GM12878 (cell line): ENCODE measurements at regions not wholly inside any gene's neighbourhood (a gene's known extent, or its start where the extent isn't known, plus 50 kb on each side); places are given as distances from the start of the nearest gene placed in this dataset.

Experiments
- ATAC-seq: fragments of 200-7000 bp; cut with Tn5 transposase; 3 replicates; pipeline ENCODE4 v1.9.1; 2020; ENCODE audit warnings: mild to moderate bottlenecking, moderate library complexity
- BruUV-seq: library from RNA; stranded (reverse); fragments of 400-500 nt; replicated peaks from 2 replicates; lab custom pipeline; 2021; lab: Mats Ljungman, UMichigan
- CTCF ChIA-PET: fragments of 300-600 bp; sonication (Branson Sonifier 250); formaldehyde crosslinking; extraction: SDS; loops from one replicate; lab custom pipeline; 2021; ENCODE audit warnings: inconsistent platforms; lab: Yijun Ruan, JAX
- POLR2A ChIA-PET: fragments of 350-600 bp; formaldehyde crosslinking; extraction: SDS; loops from one replicate; lab custom pipeline; 2021; ENCODE audit warnings: inconsistent platforms; lab: Charles Lee
- RAD21 ChIA-PET: fragments of 300-600 bp; sonication (Branson Sonifier 250); formaldehyde crosslinking; loops from one replicate; lab custom pipeline; 2023; ENCODE audit warnings: antibody characterized with exemption; ENCODE audit not compliant: unreplicated experiment; lab: Charles Lee
- SMC1A ChIA-PET: fragments of 300-600 bp; sonication (Branson Sonifier 250); formaldehyde crosslinking; loops from one replicate; lab custom pipeline; 2023; ENCODE audit not compliant: unreplicated experiment, uncharacterized antibody; lab: Charles Lee
- DNase-seq: peaks from one replicate; pipeline ENCODE4 v3.0.0-alpha.2; 2011; ENCODE audit warnings: low read depth, low spot score
- FAIRE-seq: peaks from 3 replicates; lab custom pipeline; 2011; peaks lifted over from hg19 to GRCh38; lab: Jason Lieb, UNC
- H2AFZ ChIP-seq: 2 replicates; pipeline ENCODE4 v1.6.0; 2011; ENCODE audit warnings: low read depth, low read length, control low read depth; ENCODE audit not compliant: control insufficient read depth
- H3K27ac ChIP-seq: 2 replicates; pipeline ENCODE4 v1.5.1; 2011; ENCODE audit warnings: control low read depth; ENCODE audit not compliant: control insufficient read depth, insufficient read depth
- H3K27me3 ChIP-seq, 2 experiments: replicated peaks in 1 of 2; 2 replicates each; pipeline versions ENCODE4 v1.6.0 to v1.6.1; 2011; ENCODE audit warnings: low read length in 1 of 2; ENCODE audit not compliant: control insufficient read depth in 2 of 2, insufficient read depth in 2 of 2
- H3K36me3 ChIP-seq, 2 experiments: 2 replicates each; pipeline ENCODE4 v1.5.1; 2011; ENCODE audit warnings: low read length in 1 of 2; ENCODE audit not compliant: control insufficient read depth in 2 of 2, insufficient read depth in 2 of 2
- H3K4me1 ChIP-seq: 2 replicates; pipeline ENCODE4 v1.6.1; 2011; ENCODE audit warnings: mild to moderate bottlenecking, low read length, moderate library complexity, mixed read lengths; ENCODE audit not compliant: control insufficient read depth, insufficient read depth
- H3K4me2 ChIP-seq: 2 replicates; pipeline ENCODE4 v1.6.0; 2011; ENCODE audit warnings: control low read depth; ENCODE audit not compliant: control insufficient read depth, insufficient read depth
- H3K4me3 ChIP-seq: fragments of 200-600 bp; sonication (generic); 2 replicates; pipeline ENCODE4 v1.5.1; 2016
- H3K79me2 ChIP-seq: 2 replicates; pipeline ENCODE4 v1.6.0; 2011; ENCODE audit warnings: low read length; ENCODE audit not compliant: control insufficient read depth, insufficient read depth
- H3K9ac ChIP-seq: 2 replicates; pipeline ENCODE4 v1.8.0; 2011; ENCODE audit warnings: low read length, control low read depth, mixed read lengths; ENCODE audit not compliant: control insufficient read depth, insufficient read depth
- H3K9me3 ChIP-seq: replicated peaks from 3 replicates; pipeline ENCODE4 v1.5.1; 2011; ENCODE audit warnings: mild to moderate bottlenecking, low read length; ENCODE audit not compliant: control insufficient read depth, insufficient read depth
- H4K20me1 ChIP-seq: 2 replicates; pipeline ENCODE4 v1.6.0; 2011; ENCODE audit not compliant: control insufficient read depth, insufficient read depth
- BCL11A ChIP-seq: IDR thresholded peaks from 2 replicates; pipeline ENCODE4 v1.6.1; 2011; ENCODE audit warnings: low read depth, low read length
- BHLHE40 ChIP-seq, 2 experiments: fragments of 450-650 bp in 1 of 2; IDR thresholded peaks; 2 replicates each; pipeline ENCODE4 v1.6.1; 2011 to 2017; ENCODE audit warnings: low read depth in 2 of 2, borderline replicate concordance in 1 of 2, improper control_type of control experiment in 1 of 2, low read length in 1 of 2, mild to moderate bottlenecking in 1 of 2
- CBX5 ChIP-seq: sonication (generic); IDR thresholded peaks from 2 replicates; pipeline ENCODE4 v1.6.1; 2016; ENCODE audit warnings: low read depth, moderate library complexity, mild to moderate bottlenecking, inconsistent platforms
- CEBPB ChIP-seq, 2 experiments: fragments of 150-350 bp in 1 of 2; IDR thresholded peaks; 2 replicates each; pipeline ENCODE4 v1.6.1; 2012 to 2014; ENCODE audit warnings: low read depth in 2 of 2, low read length in 2 of 2, borderline replicate concordance in 1 of 2, inconsistent platforms in 1 of 2
- CREB1 ChIP-seq: IDR thresholded peaks from 2 replicates; pipeline ENCODE4 v1.6.1; 2012; ENCODE audit warnings: low read depth, mild to moderate bottlenecking, inconsistent platforms
- FOS ChIP-seq: IDR thresholded peaks from 3 replicates; pipeline ENCODE4 v1.6.1; 2011; ENCODE audit warnings: borderline replicate concordance; ENCODE audit not compliant: insufficient read length; ENCODE audit errors: extremely low read depth
- MXI1 ChIP-seq: fragments of 150-350 bp; IDR thresholded peaks from 2 replicates; pipeline ENCODE4 v1.6.1; 2011; ENCODE audit warnings: low read depth, mild to moderate bottlenecking, inconsistent platforms, low read length, improper control_type of control experiment
- NFYB ChIP-seq: IDR thresholded peaks from 2 replicates; pipeline ENCODE4 v1.6.1; 2011; ENCODE audit warnings: low read depth, mild to moderate bottlenecking, low read length, improper control_type of control experiment, moderate library complexity; ENCODE audit not compliant: insufficient read depth
- NR2F1 ChIP-seq: fragments of 450-650 bp; conservative IDR thresholded peaks from 2 replicates; pipeline ENCODE4 v1.6.1; 2017; ENCODE audit warnings: mild to moderate bottlenecking
- PAX8 ChIP-seq: fragments of 450-650 bp; IDR thresholded peaks from 2 replicates; pipeline ENCODE4 v1.6.1; 2017; ENCODE audit warnings: mild to moderate bottlenecking, moderate library complexity
- RB1 ChIP-seq: fragments of 450-650 bp; formaldehyde crosslinking; IDR thresholded peaks from 2 replicates; pipeline ENCODE4 v1.6.1; 2017; ENCODE audit warnings: mild to moderate bottlenecking, borderline replicate concordance
- RELA ChIP-seq: fragments of 450-650 bp; IDR thresholded peaks from 2 replicates; pipeline ENCODE4 v1.8.0; 2014; ENCODE audit warnings: borderline replicate concordance; ENCODE audit not compliant: partially characterized antibody
- RUNX3 ChIP-seq: IDR thresholded peaks from 2 replicates; pipeline ENCODE4 v1.6.1; 2012; ENCODE audit warnings: low read length, inconsistent platforms
- SIN3A ChIP-seq: IDR thresholded peaks from 2 replicates; pipeline ENCODE4 v1.6.1; 2012; ENCODE audit warnings: low read depth, low read length, improper control_type of control experiment
- SMAD1 ChIP-seq: fragments of 450-650 bp; IDR thresholded peaks from 2 replicates; pipeline ENCODE4 v1.6.1; 2018; ENCODE audit warnings: mild to moderate bottlenecking, low read depth; ENCODE audit not compliant: partially characterized antibody
- STAT1 ChIP-seq: fragments of 450-650 bp; conservative IDR thresholded peaks from 2 replicates; pipeline ENCODE4 v1.6.1; 2014; ENCODE audit warnings: antibody characterized with exemption, mild to moderate bottlenecking
- SUPT20H ChIP-seq: IDR thresholded peaks from 2 replicates; pipeline ENCODE4 v1.6.1; 2011; ENCODE audit warnings: low read depth, mild to moderate bottlenecking, low read length, moderate library complexity, borderline replicate concordance; ENCODE audit not compliant: control insufficient read depth
- YBX1 ChIP-seq: fragments of 450-650 bp; IDR thresholded peaks from 2 replicates; pipeline ENCODE4 v1.6.1; 2016; ENCODE audit warnings: antibody characterized with exemption
- ZNF384 ChIP-seq: IDR thresholded peaks from 2 replicates; pipeline ENCODE4 v1.6.1; 2012; ENCODE audit warnings: low read depth, mild to moderate bottlenecking, low read length, improper control_type of control experiment, borderline replicate concordance
- WGBS: methylation state at CpG from one replicate; pipeline ENCODE4 v1.1.6; 2016; ENCODE audit warnings: low lambda C conversion rate; ENCODE audit not compliant: insufficient replicate concordance, insufficient coverage; ENCODE audit errors: missing lambda C conversion rate; 5-methylcytosine and 5-hydroxymethylcytosine counted together
- in situ Hi-C: fragments of 300-500 bp; cut with MboI; formaldehyde crosslinking; loops from 9 replicates; pipeline ENCODE4 v1.14.3; 2018; ENCODE audit warnings: mixed read lengths
- intact Hi-C: fragments of 100-400 bp; cut with micrococcal nuclease; formaldehyde crosslinking; loops from one replicate; pipeline ENCODE4 v1.14.2; 2022; ENCODE audit not compliant: unreplicated experiment
- TF ChIP-seq, protein P1 (sequence below): fragments of 150-350 bp; IDR thresholded peaks from 2 replicates; pipeline ENCODE4 v1.6.1; 2016; ENCODE audit warnings: low read depth, low read length
- TF ChIP-seq, protein P2 (sequence below): IDR thresholded peaks from 2 replicates; pipeline ENCODE4 v1.6.1; 2011; ENCODE audit warnings: borderline replicate concordance, low read depth, mild to moderate bottlenecking, moderate library complexity, mixed read lengths, low read length; ENCODE audit not compliant: insufficient read depth; ENCODE audit errors: extremely low read length

DNA sequence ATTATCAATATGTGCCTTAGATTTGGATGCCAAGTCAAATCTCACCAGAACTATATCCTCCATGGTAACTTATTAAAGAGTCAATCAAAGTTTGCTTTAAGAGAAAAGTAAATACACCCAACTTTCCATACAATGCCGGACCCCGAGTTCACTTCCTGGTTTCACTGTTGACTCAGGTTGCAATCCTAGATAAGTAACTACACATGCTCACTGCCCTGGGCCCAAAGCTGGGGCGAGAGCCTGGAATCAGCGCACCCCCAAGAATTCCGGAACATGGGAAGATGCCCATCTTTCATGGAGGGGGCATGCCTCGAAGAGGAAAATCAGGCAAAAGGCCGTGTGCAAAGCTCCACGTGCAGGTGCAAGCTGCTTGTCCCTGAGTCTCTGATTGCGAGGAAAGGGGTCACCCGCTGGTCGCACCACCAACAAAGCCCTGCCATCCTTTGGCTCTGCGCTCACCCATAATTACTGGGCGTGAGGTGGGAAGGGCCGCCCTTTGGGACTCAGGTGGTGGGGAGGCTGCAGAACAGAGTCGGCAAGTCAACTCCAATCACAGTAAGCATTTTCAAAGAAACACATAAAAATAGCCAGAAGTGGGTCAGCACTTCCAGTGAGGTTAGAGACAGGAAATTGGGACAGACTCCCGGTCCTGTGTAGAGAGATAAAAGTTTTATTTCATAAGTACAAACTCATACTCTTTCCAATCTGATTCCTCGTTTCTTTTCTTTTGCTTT is 167.7 kb downstream of the TOMM20 start:
- RAD21 ChIA-PET = interaction anchor here (1.2 to 14.4 kb wide), 2 partner anchors 15 to 485 kb away, joined by 3 to 258 read pairs; no protein-coding TSS in a partner anchor
- Histone ChIP-seq H3K4me2 (peak overlapping the region; percentile 88), H3K36me3 (no peaks in the 10 kb centered on the region), H3K9me3 (no peaks in the 10 kb centered on the region), H4K20me1 (no peaks in the 10 kb centered on the region), H3K79me2 (no peaks in the 10 kb centered on the region), H3K27ac (peak overlapping the region; percentile 96), H3K27me3 (no peaks in the 10 kb centered on the region), H3K4me3 (no peak overlapping the region; the same call in 1 of the 2 replicates), H3K9ac (peak overlapping the region; percentile 31), H2AFZ (no peak overlapping the region), H3K4me1 (peaks cover 69% of the 10 kb centered on the region)
- intact Hi-C loops = no loop called here
- in situ Hi-C loops = no loop called here
- FAIRE-seq (no peak), DNase-seq (no peak), ATAC-seq (no peak)
- 56% methylated on average over 16 of the region's 17 CpGs for WGBS
- POLR2A ChIA-PET = interaction anchor here (1.1 to 12.0 kb wide), 2 partner anchors 10 to 15 kb away, joined by 3 to 108 read pairs; no protein-coding TSS in a partner anchor
- SMC1A ChIA-PET = interaction anchor here (0.8 to 7.3 kb wide), 7 partner anchors 15 to 187 kb away, joined by 3 to 164 read pairs (median 4); no protein-coding TSS in a partner anchor
- CTCF ChIA-PET = interaction anchor here (0.6 to 1.2 kb wide), 5 partner anchors 13 to 462 kb away, joined by 3 to 4 read pairs (median 3); no protein-coding TSS in a partner anchor
- no TSS peak for BruUV-seq
- no peak for TF ChIP-seq RB1
- no peak for TF ChIP-seq BHLHE40 (IDR thresholded peaks at IDR 0.05; ENCODE audit: borderline replicate concordance in 1 of 2, low read depth in 2 of 2, low read length in 1 of 2)
- no peak for TF ChIP-seq SIN3A
- no peak for TF ChIP-seq BCL11A
- TF ChIP-seq PAX8 = no peak
- no peak for TF ChIP-seq MXI1
- TF ChIP-seq, protein P1, sequence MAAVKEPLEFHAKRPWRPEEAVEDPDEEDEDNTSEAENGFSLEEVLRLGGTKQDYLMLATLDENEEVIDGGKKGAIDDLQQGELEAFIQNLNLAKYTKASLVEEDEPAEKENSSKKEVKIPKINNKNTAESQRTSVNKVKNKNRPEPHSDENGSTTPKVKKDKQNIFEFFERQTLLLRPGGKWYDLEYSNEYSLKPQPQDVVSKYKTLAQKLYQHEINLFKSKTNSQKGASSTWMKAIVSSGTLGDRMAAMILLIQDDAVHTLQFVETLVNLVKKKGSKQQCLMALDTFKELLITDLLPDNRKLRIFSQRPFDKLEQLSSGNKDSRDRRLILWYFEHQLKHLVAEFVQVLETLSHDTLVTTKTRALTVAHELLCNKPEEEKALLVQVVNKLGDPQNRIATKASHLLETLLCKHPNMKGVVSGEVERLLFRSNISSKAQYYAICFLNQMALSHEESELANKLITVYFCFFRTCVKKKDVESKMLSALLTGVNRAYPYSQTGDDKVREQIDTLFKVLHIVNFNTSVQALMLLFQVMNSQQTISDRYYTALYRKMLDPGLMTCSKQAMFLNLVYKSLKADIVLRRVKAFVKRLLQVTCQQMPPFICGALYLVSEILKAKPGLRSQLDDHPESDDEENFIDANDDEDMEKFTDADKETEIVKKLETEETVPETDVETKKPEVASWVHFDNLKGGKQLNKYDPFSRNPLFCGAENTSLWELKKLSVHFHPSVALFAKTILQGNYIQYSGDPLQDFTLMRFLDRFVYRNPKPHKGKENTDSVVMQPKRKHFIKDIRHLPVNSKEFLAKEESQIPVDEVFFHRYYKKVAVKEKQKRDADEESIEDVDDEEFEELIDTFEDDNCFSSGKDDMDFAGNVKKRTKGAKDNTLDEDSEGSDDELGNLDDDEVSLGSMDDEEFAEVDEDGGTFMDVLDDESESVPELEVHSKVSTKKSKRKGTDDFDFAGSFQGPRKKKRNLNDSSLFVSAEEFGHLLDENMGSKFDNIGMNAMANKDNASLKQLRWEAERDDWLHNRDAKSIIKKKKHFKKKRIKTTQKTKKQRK = no peak
- no peak for TF ChIP-seq CBX5
- TF ChIP-seq SMAD1 = no peak
- TF ChIP-seq, protein P2, sequence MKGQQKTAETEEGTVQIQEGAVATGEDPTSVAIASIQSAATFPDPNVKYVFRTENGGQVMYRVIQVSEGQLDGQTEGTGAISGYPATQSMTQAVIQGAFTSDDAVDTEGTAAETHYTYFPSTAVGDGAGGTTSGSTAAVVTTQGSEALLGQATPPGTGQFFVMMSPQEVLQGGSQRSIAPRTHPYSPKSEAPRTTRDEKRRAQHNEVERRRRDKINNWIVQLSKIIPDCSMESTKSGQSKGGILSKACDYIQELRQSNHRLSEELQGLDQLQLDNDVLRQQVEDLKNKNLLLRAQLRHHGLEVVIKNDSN = no peak
- TF ChIP-seq STAT1 = no peak
- TF ChIP-seq YBX1 = no peak
- no peak for TF ChIP-seq RELA
- no peak for TF ChIP-seq FOS
- no peak for TF ChIP-seq CREB1
- no peak for TF ChIP-seq SUPT20H
- TF ChIP-seq RUNX3 = no peak
- no peak for TF ChIP-seq ZNF384
- TF ChIP-seq NR2F1 = no peak; the same call in 1 of the 2 replicates
- no peak for TF ChIP-seq CEBPB (IDR thresholded peaks at IDR 0.05; ENCODE audit: borderline replicate concordance in 1 of 2, low read depth in 2 of 2, low read length in 2 of 2)
- no peak for TF ChIP-seq NFYB
